Neuronal stem cell (in vitro differentiated cells): ENCODE measurements at regions not wholly inside any gene's neighbourhood (a gene's known extent, or its start where the extent isn't known, plus 50 kb on each side); places are given as distances from the start of the nearest gene placed in this dataset.

Experiments used
- DNase-seq: peaks from one replicate; pipeline ENCODE4 v3.0.0-alpha.2; 2013; ENCODE audit warnings: low spot score
- H2AFZ ChIP-seq: one replicate; pipeline ENCODE4 v1.6.1; 2013; ENCODE audit warnings: mild to moderate bottlenecking, low read length, inconsistent platforms
- H2AK5ac ChIP-seq: 2 replicates; pipeline ENCODE4 v1.6.1; 2013; ENCODE audit warnings: low read depth, mild to moderate bottlenecking, inconsistent platforms, low read length, moderate library complexity, mixed read lengths
- H2BK120ac ChIP-seq: 2 replicates; pipeline ENCODE4 v1.6.1; 2013; ENCODE audit warnings: low read depth, mild to moderate bottlenecking, inconsistent platforms, low read length, moderate library complexity, mixed read lengths
- H2BK12ac ChIP-seq: one replicate; pipeline ENCODE4 v1.6.1; 2013; ENCODE audit warnings: low read length, inconsistent platforms
- H2BK15ac ChIP-seq: 2 replicates; pipeline ENCODE4 v1.6.1; 2013; ENCODE audit warnings: mild to moderate bottlenecking, low read length, inconsistent platforms, mixed read lengths
- H2BK5ac ChIP-seq: one replicate; pipeline ENCODE4 v1.6.1; 2013; ENCODE audit warnings: inconsistent platforms, mild to moderate bottlenecking, low read length, moderate library complexity
- H3K14ac ChIP-seq: one replicate; pipeline ENCODE4 v1.6.1; 2013; ENCODE audit warnings: low read length, inconsistent platforms
- H3K18ac ChIP-seq: 2 replicates; pipeline ENCODE4 v1.6.1; 2013; ENCODE audit warnings: low read length, inconsistent platforms
- H3K23ac ChIP-seq: 2 replicates; pipeline ENCODE4 v1.6.1; 2013; ENCODE audit warnings: low read depth, mild to moderate bottlenecking, mixed read lengths, low read length, inconsistent platforms; ENCODE audit not compliant: poor library complexity
- H3K27ac ChIP-seq: replicated peaks from 3 replicates; pipeline ENCODE4 v1.5.1; 2013; ENCODE audit warnings: low read length, inconsistent platforms
- H3K27me3 ChIP-seq, 3 experiments: 2 replicates each; pipeline ENCODE4 v1.6.1; 2013; ENCODE audit warnings: low read length in 3 of 3, mild to moderate bottlenecking in 2 of 3, inconsistent platforms in 1 of 3, low read depth in 1 of 3, mixed read lengths in 1 of 3, moderate library complexity in 1 of 3; ENCODE audit not compliant: control insufficient read depth in 3 of 3, insufficient read depth in 3 of 3
- H3K36me3 ChIP-seq, 2 donors: replicated peaks in 1 of 2; 2 replicates each; pipeline ENCODE4 v1.6.1; 2013; ENCODE audit warnings: low read length in 2 of 2; ENCODE audit not compliant: control insufficient read depth in 2 of 2, insufficient read depth in 2 of 2
- H3K4ac ChIP-seq: 2 replicates; pipeline ENCODE4 v1.6.1; 2013; ENCODE audit warnings: inconsistent platforms, mild to moderate bottlenecking, low read length, moderate library complexity
- H3K4me1 ChIP-seq, 2 donors: 1 replicate in 1 of 2; 2 replicates in 1 of 2; pipeline ENCODE4 v1.6.1; 2013; ENCODE audit warnings: low read length in 2 of 2, low read depth in 1 of 2; ENCODE audit not compliant: control insufficient read depth in 2 of 2, insufficient read depth in 1 of 2
- H3K4me2 ChIP-seq: one replicate; pipeline ENCODE4 v1.6.1; 2013; ENCODE audit warnings: mild to moderate bottlenecking, low read length, inconsistent platforms; ENCODE audit not compliant: insufficient read depth, poor library complexity, severe bottlenecking
- H3K4me3 ChIP-seq, 2 donors: 2 replicates each; pipeline ENCODE4 v1.5.1; 2013; ENCODE audit warnings: low read length in 2 of 2, mild to moderate bottlenecking in 2 of 2, inconsistent platforms in 1 of 2, moderate library complexity in 1 of 2
- H3K79me1 ChIP-seq: one replicate; pipeline ENCODE4 v1.6.1; 2013; ENCODE audit warnings: low read depth, mild to moderate bottlenecking, inconsistent platforms, low read length, moderate library complexity
- H3K9ac ChIP-seq: one replicate; pipeline ENCODE4 v1.6.1; 2013; ENCODE audit warnings: mild to moderate bottlenecking, low read depth, low read length, inconsistent platforms; ENCODE audit not compliant: poor library complexity
- H3K9me3 ChIP-seq, 2 donors: replicated peaks in 1 of 2; 2 replicates each; pipeline versions ENCODE3 to v1.6.1; 2013; ENCODE audit warnings: low read length in 2 of 2, mild to moderate bottlenecking in 2 of 2, inconsistent platforms in 1 of 2, low read depth in 1 of 2, mixed read lengths in 1 of 2, moderate library complexity in 1 of 2; ENCODE audit not compliant: control insufficient read depth in 2 of 2, insufficient read depth in 1 of 2
- H4K8ac ChIP-seq: one replicate; pipeline ENCODE4 v1.6.1; 2013; ENCODE audit warnings: low read depth, mild to moderate bottlenecking, inconsistent platforms, low read length, moderate library complexity
- H4K91ac ChIP-seq: one replicate; pipeline ENCODE4 v1.6.1; 2013; ENCODE audit warnings: low read length, low read depth, mild to moderate bottlenecking, inconsistent platforms; ENCODE audit not compliant: poor library complexity
- WGBS, 2 donors: extraction: QIAGEN DNeasy Blood & Tissue Kit; methylation state at CpG; one replicate each; pipeline ENCODE4 v1.1.7; 2013; ENCODE audit warnings: missing lambda C conversion rate in 2 of 2, mixed read lengths in 1 of 2; ENCODE audit not compliant: insufficient read length in 2 of 2, insufficient replicate concordance in 1 of 2; ENCODE audit errors: extremely low coverage in 2 of 2; 5-methylcytosine and 5-hydroxymethylcytosine counted together

DNA sequence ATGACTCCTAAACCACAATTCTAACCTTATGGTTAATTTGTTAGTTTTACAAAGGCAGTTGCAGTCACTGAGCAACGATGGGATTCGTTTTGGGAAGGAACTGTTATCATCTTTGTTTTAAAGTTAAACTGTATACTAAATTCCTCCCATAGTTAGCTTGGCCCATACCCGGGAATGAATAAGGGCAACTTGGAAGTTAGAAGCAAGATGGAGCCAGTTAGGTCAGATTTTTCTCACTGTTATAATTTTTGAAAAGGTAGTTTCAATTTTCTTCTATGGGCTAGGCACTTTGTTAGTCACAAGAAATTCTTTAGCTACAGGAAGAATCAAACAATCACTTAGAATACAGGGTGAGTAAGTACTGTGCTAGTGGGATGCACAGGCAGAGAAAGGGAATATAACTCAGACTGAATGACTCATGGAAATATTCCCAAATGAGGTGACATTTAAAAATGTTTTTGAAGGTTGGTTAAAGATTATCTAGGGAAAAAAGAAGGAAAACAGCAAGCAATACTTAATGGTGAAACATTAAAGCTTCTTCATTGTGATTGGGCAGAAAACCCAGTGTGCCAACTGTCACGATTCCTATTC lies 153.6 kb downstream of the MAGEB17 start:
- Histone ChIP-seq H3K4me3 (no peak overlapping the region), H4K8ac (no peak overlapping the region), H3K23ac (no peak overlapping the region), H2BK120ac (no peak overlapping the region), H3K9ac (no peak overlapping the region), H2AK5ac (no peak overlapping the region), H4K91ac (no peak overlapping the region), H3K4ac (no peak overlapping the region), H3K36me3 (no peaks in the 10 kb centered on the region), H3K4me1 (no peaks in the 10 kb centered on the region), H3K27me3 (no peaks in the 10 kb centered on the region), H3K79me1 (no peaks in the 10 kb centered on the region), H2BK12ac (no peak overlapping the region), H2BK5ac (no peak overlapping the region), H3K18ac (no peak overlapping the region), H2BK15ac (no peak overlapping the region), H3K14ac (no peak overlapping the region), H3K4me2 (no peak overlapping the region), H3K9me3 (no peaks in the 10 kb centered on the region), H2AFZ (no peak overlapping the region), H3K27ac (no peak overlapping the region)
- WGBS, 2 donors: no CpG with 5 or more reads among the region's 4 CpGs
- DNase-seq: no peak

DNA sequence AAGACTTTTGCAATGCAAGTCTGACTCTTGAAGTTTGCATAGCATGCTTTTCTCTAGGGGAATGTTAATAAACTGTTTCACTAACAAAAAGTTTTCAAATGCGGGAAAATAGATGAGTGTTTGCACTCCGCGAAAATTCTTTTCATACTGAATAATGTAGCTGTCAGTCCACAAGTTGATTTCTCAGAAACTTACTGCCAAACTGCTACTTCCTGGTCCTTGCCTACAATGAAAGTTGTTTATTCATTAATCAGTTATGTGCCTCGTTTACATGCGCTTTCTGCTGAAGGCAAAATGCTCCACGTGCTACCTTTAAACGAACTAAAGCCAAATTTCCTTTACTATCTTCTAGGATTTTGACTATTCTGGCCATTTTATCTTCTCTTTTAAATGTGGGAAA lies 166.2 kb downstream of the MAGEB17 start:
- H3K27me3 ChIP-seq: no peaks in the 10 kb centered on the region
- H2BK5ac ChIP-seq: no peak overlapping the region
- no peak overlapping the region for H2BK120ac ChIP-seq
- no peak overlapping the region for H3K23ac ChIP-seq
- no peak overlapping the region for H3K4me3 ChIP-seq
- H3K18ac ChIP-seq: no peak overlapping the region
- H3K4me2 ChIP-seq: no peak overlapping the region
- no peaks in the 10 kb centered on the region for H3K9me3 ChIP-seq
- DNase-seq: no peak
- H2BK15ac ChIP-seq: no peak overlapping the region
- no peak overlapping the region for H3K4ac ChIP-seq
- H4K91ac ChIP-seq: no peak overlapping the region
- H2AFZ ChIP-seq: no peak overlapping the region
- WGBS, 2 donors: no CpG with 5 or more reads among the region's 7 CpGs
- H4K8ac ChIP-seq: no peak overlapping the region
- no peaks in the 10 kb centered on the region for H3K36me3 ChIP-seq
- no peak overlapping the region for H3K9ac ChIP-seq
- no peak overlapping the region for H3K14ac ChIP-seq
- H3K79me1 ChIP-seq: no peaks in the 10 kb centered on the region
- H3K27ac ChIP-seq: no peak overlapping the region
- no peak overlapping the region for H2AK5ac ChIP-seq
- H3K4me1 ChIP-seq: no peaks in the 10 kb centered on the region
- no peak overlapping the region for H2BK12ac ChIP-seq

GRCh38 chrX:16335181-16335580 lies 167.9 kb downstream of the MAGEB17 start:
- Histone ChIP-seq H2BK120ac (no peak overlapping the region), H3K4me1 (no peaks in the 10 kb centered on the region), H2BK5ac (no peak overlapping the region), H3K4me3 (no peak overlapping the region), H3K14ac (no peak overlapping the region), H3K27me3 (no peaks in the 10 kb centered on the region), H3K4me2 (no peak overlapping the region), H2AK5ac (no peak overlapping the region), H4K8ac (no peak overlapping the region), H3K27ac (no peak overlapping the region), H2BK15ac (no peak overlapping the region), H2BK12ac (no peak overlapping the region), H3K9me3 (no peaks in the 10 kb centered on the region), H3K36me3 (no peaks in the 10 kb centered on the region), H3K9ac (no peak overlapping the region), H3K18ac (no peak overlapping the region), H3K79me1 (no peaks in the 10 kb centered on the region), H3K23ac (no peak overlapping the region), H2AFZ (no peak overlapping the region), H4K91ac (no peak overlapping the region), H3K4ac (no peak overlapping the region)
- DNase-seq: no peak
- no CpG with 5 or more reads among the region's 1 CpG for WGBS, 2 donors

DNA sequence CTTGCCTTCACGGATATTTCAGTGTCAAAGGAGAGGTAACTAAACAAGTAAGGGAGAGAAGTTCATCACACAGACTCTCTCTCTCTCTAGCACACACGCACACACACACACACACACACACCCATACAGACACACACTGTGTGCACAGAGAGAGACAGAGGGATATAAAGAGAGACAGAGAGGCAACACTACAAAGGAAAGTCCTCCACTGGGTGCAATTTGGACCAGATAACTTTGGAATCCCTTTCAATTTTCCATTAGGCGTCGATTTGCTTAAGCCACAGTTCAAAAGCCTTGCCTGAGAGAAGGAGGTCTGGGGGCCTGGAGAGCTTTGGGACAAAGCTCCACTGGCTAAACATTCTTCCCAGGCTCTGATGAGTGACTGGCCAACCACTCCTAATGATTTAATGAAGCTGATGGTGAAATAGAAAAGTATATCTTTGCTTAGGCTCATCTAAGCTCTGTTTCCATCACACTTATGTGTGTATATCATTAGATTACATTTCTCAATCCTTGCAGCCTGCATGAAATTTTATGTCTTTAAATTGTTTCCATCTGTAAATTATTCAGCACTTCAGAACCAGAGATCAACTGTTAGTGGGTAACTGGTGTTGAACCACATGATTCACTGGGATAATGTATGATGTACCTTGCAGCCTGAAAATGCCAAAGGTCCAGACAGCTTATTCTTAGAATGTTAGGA lies 180.8 kb downstream of the MAGEB17 start:
- Histone ChIP-seq H2BK12ac (no peak overlapping the region), H2AK5ac (no peak overlapping the region), H3K36me3 (no peaks in the 10 kb centered on the region), H3K4me2 (no peak overlapping the region), H3K27ac (no peak overlapping the region), H3K4me3 (no peak overlapping the region), H3K14ac (no peak overlapping the region), H2BK120ac (no peak overlapping the region), H3K27me3 (peaks cover 0 to 3% (median 0%) of the 10 kb centered on the region in 3 experiments), H3K9ac (no peak overlapping the region), H3K23ac (no peak overlapping the region), H3K4ac (no peak overlapping the region), H2AFZ (no peak overlapping the region), H3K79me1 (no peaks in the 10 kb centered on the region), H2BK15ac (no peak overlapping the region), H4K91ac (no peak overlapping the region), H3K18ac (no peak overlapping the region), H4K8ac (no peak overlapping the region), H3K4me1 (no peaks in the 10 kb centered on the region), H3K9me3 (no peaks in the 10 kb centered on the region), H2BK5ac (no peak overlapping the region)
- no peak for DNase-seq
- no CpG with 5 or more reads among the region's 4 CpGs for WGBS, 2 donors
